ENCODE measurements at regions not wholly inside any gene's neighbourhood (a gene's known extent, or its start where the extent isn't known, plus 50 kb on each side); places are given as distances from the start of the nearest gene placed in this dataset.

GRCh38 chr13:40207001-40207478 is 459.4 kb downstream of the FOXO1 start (continued):
- TF ChIP-seq NFYA (IDR thresholded peaks at IDR 0.05; ENCODE audit: borderline replicate concordance, low read depth, low read length) (no peak), CREB1 (IDR thresholded peaks at IDR 0.05; ENCODE audit: low read depth) (peak; percentile 53; the same call in 1 of the 2 replicates), TAF1 (IDR thresholded peaks at IDR 0.05; ENCODE audit: borderline replicate concordance, low read depth, low read length) (peak; percentile 37; the same call in 1 of the 2 replicates), MEF2A (IDR thresholded peaks at IDR 0.05; ENCODE audit: insufficient read depth, low read depth, low read length) (peak; percentile 51; the same call in 1 of the 2 replicates), POLR2AphosphoS5 (IDR thresholded peaks at IDR 0.05; ENCODE audit: low read length) (0 out of 2 replicates have a peak, but pooled peaks have one; percentile 28), TARDBP (IDR thresholded peaks at IDR 0.05; ENCODE audit: borderline replicate concordance) (no peak)

- Histone ChIP-seq H3K9me3 (replicated peaks; ENCODE audit: control insufficient read depth, insufficient read depth, low read length) (peaks cover 6% of the 10 kb centered on the region), H3K36me3 (ENCODE audit: control insufficient read depth in 2 of 2, insufficient read depth in 2 of 2, low read length in 1 of 2) (no peaks in the 10 kb centered on the region), H3K9ac (ENCODE audit: control insufficient read depth, insufficient read depth, low read length) (no peak overlapping the region), H2AFZ (ENCODE audit: control insufficient read depth, low read depth, low read length) (no peak overlapping the region), H3K4me3 (0 out of 2 replicates have a peak overlapping the region, but pooled peaks have one; percentile 9), H3K27me3 (replicated peaks in 1 of 2; ENCODE audit: control insufficient read depth in 2 of 2, insufficient read depth in 2 of 2, low read length in 1 of 2) (no peaks in the 10 kb centered on the region; a peak in 1 of 4 replicates), H4K20me1 (ENCODE audit: control insufficient read depth, insufficient read depth) (no peaks in the 10 kb centered on the region), H3K79me2 (ENCODE audit: control insufficient read depth, insufficient read depth, low read length) (no peaks in the 10 kb centered on the region), H3K27ac (ENCODE audit: control insufficient read depth, insufficient read depth) (no peak overlapping the region), H3K4me2 (ENCODE audit: control insufficient read depth, insufficient read depth) (no peak overlapping the region), H3K4me1 (ENCODE audit: control insufficient read depth, insufficient read depth, low read length) (peaks cover 37% of the 10 kb centered on the region)
- intact Hi-C loops (cut with micrococcal nuclease; ENCODE audit: unreplicated experiment) (no loop called here), in situ Hi-C loops (cut with MboI) (no loop called here)
- DNase-seq (ENCODE audit: low read depth, low spot score): peak; percentile 25
- 2% methylated on average over 4 of the region's 4 CpGs for WGBS (ENCODE audit: insufficient coverage, insufficient replicate concordance, low lambda C conversion rate, missing lambda C conversion rate)
- POLR2A ChIA-PET: no interaction called here
- ATAC-seq: peak; percentile 29; the same call in 2 of the 3 replicates
- TF ChIP-seq CBX3 (IDR thresholded peaks at IDR 0.05; ENCODE audit: borderline replicate concordance, low read depth): no peak
- TF ChIP-seq IRF4 (IDR thresholded peaks at IDR 0.05; ENCODE audit: low read depth, low read length): no peak
- peak; percentile 80; the same call in 1 of the 2 replicates for TF ChIP-seq TCF3 (IDR thresholded peaks at IDR 0.05; ENCODE audit: borderline replicate concordance, insufficient read depth, low read depth, low read length)
- TF ChIP-seq SKIL (IDR thresholded peaks at IDR 0.05; ENCODE audit: low read depth, poor library complexity, severe bottlenecking): no peak
- no peak for TF ChIP-seq CEBPZ (IDR thresholded peaks at IDR 0.05; ENCODE audit: low read depth, low read length)
- TF ChIP-seq ESRRA (IDR thresholded peaks at IDR 0.05; ENCODE audit: low read length): no peak
- peak; percentile 55; the same call in 1 of the 2 replicates for TF ChIP-seq TCF12 (IDR thresholded peaks at IDR 0.05; ENCODE audit: low read depth, low read length)
- TF ChIP-seq MYC (IDR thresholded peaks at IDR 0.05; ENCODE audit: insufficient read depth, insufficient read length, insufficient replicate concordance, low read length, severe bottlenecking): no peak
- no peak for TF ChIP-seq CBX5 (IDR thresholded peaks at IDR 0.05; ENCODE audit: low read depth)
- TF ChIP-seq TARDBP (IDR thresholded peaks at IDR 0.05; ENCODE audit: borderline replicate concordance): no peak
- no peak for FAIRE-seq
- BruUV-seq (replicated peaks): no TSS peak
- RAD21 ChIA-PET (ENCODE audit: unreplicated experiment): no interaction called here
- SMC1A ChIA-PET (ENCODE audit: uncharacterized antibody, unreplicated experiment): no interaction called here
- CTCF ChIA-PET: no interaction called here
Observed at GRCh38 chr13:40208517-40208916, 457.9 kb downstream of the FOXO1 start.
